B cell (primary cell): ENCODE measurements at regions not wholly inside any gene's neighbourhood (a gene's known extent, or its start where the extent isn't known, plus 50 kb on each side); places are given as distances from the start of the nearest gene placed in this dataset.
"Not testable (repeated sequence)": the region's sequence is repeated elsewhere in the genome, so short reads cannot be mapped to it uniquely, and the experiment has no call there.

Experiments used
- ATAC-seq: fragments of 200-7000 bp; cut with Tn5 transposase; one replicate; pipeline ENCODE4 v1.10.0; 2021; ENCODE audit warnings: low read depth, mild to moderate bottlenecking, moderate number of reproducible peaks, moderate library complexity
- CTCF ChIA-PET: fragments of 350-600 bp; sonication (Branson Sonifier 250); formaldehyde crosslinking; loops from one replicate; lab custom pipeline; 2021; ENCODE audit warnings: antibody characterized with exemption, inconsistent platforms; lab: Charles Lee
- POLR2A ChIA-PET: fragments of 350-600 bp; sonication (Branson Sonifier 250); formaldehyde crosslinking; loops from one replicate; lab custom pipeline; 2021; ENCODE audit warnings: antibody characterized with exemption; lab: Charles Lee
- DNase-seq: peaks from one replicate; pipeline ENCODE4 v3.0.0; 2013
- H2AFZ ChIP-seq: 2 replicates; pipeline ENCODE4 v1.6.1; 2012; ENCODE audit warnings: mild to moderate bottlenecking, low read depth, low read length; ENCODE audit not compliant: insufficient read depth, poor library complexity, severe bottlenecking
- H3K27ac ChIP-seq, 2 donors: 1 replicate in 1 of 2; 2 replicates in 1 of 2; pipeline ENCODE4 v1.5.1; 2012 to 2013; ENCODE audit warnings: low read length in 2 of 2, mild to moderate bottlenecking in 2 of 2, moderate library complexity in 1 of 2
- H3K27me3 ChIP-seq, 4 experiments: fragments of 200-600 bp in 1 of 4; sonication (generic) in 1 of 4; replicated peaks in 1 of 4; 1 replicate in 2 of 4; 2 replicates in 2 of 4; pipeline versions ENCODE4 v1.6.1 to v1.7.0; 2013 to 2016; ENCODE audit warnings: low read length in 3 of 4, mild to moderate bottlenecking in 2 of 4, mixed read lengths in 1 of 4, moderate library complexity in 1 of 4; ENCODE audit not compliant: insufficient read depth in 4 of 4, control insufficient read depth in 3 of 4; ENCODE audit errors: control extremely low read depth in 1 of 4
- H3K36me3 ChIP-seq, 2 experiments: replicated peaks in 1 of 2; 1 replicate in 1 of 2; 2 replicates in 1 of 2; pipeline versions ENCODE4 v1.6.1 to v1.7.1; 2013; ENCODE audit warnings: low read length in 1 of 2; ENCODE audit not compliant: insufficient read depth in 2 of 2, control insufficient read depth in 1 of 2; ENCODE audit errors: control extremely low read depth in 1 of 2, extremely low read depth in 1 of 2
- H3K4me1 ChIP-seq, 2 donors: fragments of 200-600 bp in 1 of 2; sonication (generic) in 1 of 2; 1 replicate in 1 of 2; 2 replicates in 1 of 2; pipeline versions ENCODE4 v1.5.1 to v1.6.1; 2013 to 2017; ENCODE audit warnings: low read length in 2 of 2; ENCODE audit not compliant: control insufficient read depth in 2 of 2, insufficient read depth in 2 of 2
- H3K4me2 ChIP-seq: replicated peaks from 2 replicates; pipeline ENCODE3; 2012; ENCODE audit warnings: mild to moderate bottlenecking, low read depth, low read length; ENCODE audit not compliant: poor library complexity, severe bottlenecking
- H3K4me3 ChIP-seq, 5 experiments: fragments of 200-600 bp in 1 of 5; sonication (generic) in 1 of 5; 1 replicate in 3 of 5; 2 replicates in 2 of 5; pipeline versions ENCODE4 v1.5.1 to v1.7.0; 2011 to 2016; ENCODE audit warnings: low read length in 4 of 5, mild to moderate bottlenecking in 4 of 5, low read depth in 2 of 5, control low read depth in 1 of 5, moderate library complexity in 1 of 5; ENCODE audit not compliant: insufficient read depth in 1 of 5; ENCODE audit errors: control extremely low read depth in 1 of 5, extremely low read depth in 1 of 5
- H3K79me2 ChIP-seq: fragments of 200-600 bp; sonication (generic); one replicate; pipeline ENCODE4 v1.6.0; 2016; ENCODE audit warnings: low read length; ENCODE audit not compliant: control insufficient read depth, insufficient read depth
- H3K9ac ChIP-seq: fragments of 200-600 bp; sonication (generic); 2 replicates; pipeline ENCODE4 v1.6.1; 2017; ENCODE audit warnings: mild to moderate bottlenecking, low read length, moderate library complexity
- H3K9me3 ChIP-seq, 3 donors: one replicate each; pipeline versions ENCODE4 v1.6.1 to v1.7.1; 2013; ENCODE audit warnings: low read length in 2 of 3; ENCODE audit not compliant: control insufficient read depth in 2 of 3, insufficient read depth in 1 of 3; ENCODE audit errors: control extremely low read depth in 1 of 3
- H4K20me1 ChIP-seq: 2 replicates; pipeline ENCODE4 v1.6.0; 2012; ENCODE audit warnings: mild to moderate bottlenecking, low read length; ENCODE audit not compliant: insufficient read depth, control insufficient read depth, poor library complexity, severe bottlenecking
- H3K27ac Mint-ChIP-seq: one replicate; pipeline ENCODE4 v1.8.0; 2021; ENCODE audit warnings: mixed read lengths
- H3K27me3 Mint-ChIP-seq: one replicate; pipeline ENCODE4 v1.8.0; 2021; ENCODE audit warnings: mixed read lengths
- H3K4me1 Mint-ChIP-seq: one replicate; pipeline ENCODE4 v1.8.0; 2021; ENCODE audit warnings: mixed read lengths
- H3K4me3 Mint-ChIP-seq: one replicate; pipeline ENCODE4 v1.8.0; 2021; ENCODE audit warnings: mixed read lengths
- H3K9me3 Mint-ChIP-seq: one replicate; pipeline ENCODE4 v1.8.0; 2022; ENCODE audit warnings: mixed read lengths; ENCODE audit not compliant: insufficient read depth
- EZH2 ChIP-seq: IDR thresholded peaks from 2 replicates; pipeline ENCODE4 v1.6.1; 2012; ENCODE audit warnings: borderline replicate concordance, low read depth, mild to moderate bottlenecking, moderate library complexity, low read length; ENCODE audit not compliant: insufficient read depth, poor library complexity, severe bottlenecking
- WGBS: methylation state at CpG from one replicate; pipeline ENCODE4 v1.1.5; 2013; ENCODE audit warnings: missing lambda C conversion rate; ENCODE audit not compliant: insufficient coverage; 5-methylcytosine and 5-hydroxymethylcytosine counted together
- intact Hi-C: fragments of 100-400 bp; cut with micrococcal nuclease; formaldehyde crosslinking; loops from one replicate; pipeline ENCODE4 v1.10.0; 2022
- TF ChIP-seq, protein P1 (sequence below): fragments of 200-600 bp; IDR thresholded peaks from one replicate; pipeline ENCODE4 v1.8.0; 2022; ENCODE audit warnings: antibody characterized with exemption, mild to moderate bottlenecking

DNA sequence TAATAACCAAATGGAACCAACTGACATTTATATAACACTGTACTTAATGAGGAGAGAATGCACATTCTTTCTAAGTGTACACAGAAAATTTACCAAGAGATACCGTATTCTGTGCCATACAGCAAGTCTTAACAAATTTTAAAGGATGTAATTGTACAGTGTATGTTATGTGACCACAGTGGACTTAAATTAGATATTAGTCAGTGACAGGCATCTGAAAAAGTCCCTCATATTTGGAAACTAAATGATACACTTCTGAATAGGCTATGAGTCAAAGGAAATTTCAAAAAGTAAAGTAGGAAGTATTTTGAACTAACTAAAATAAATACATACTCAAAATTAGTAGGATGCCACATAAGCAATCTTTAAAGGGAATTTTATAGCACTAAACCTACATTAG is 59.6 kb upstream of the P3H2 start:
- H3K9me3 ChIP-seq, result no peaks in the 10 kb centered on the region
- Mint-ChIP-seq H3K4me1 (no peaks in the 10 kb centered on the region), H3K9me3 (no peaks in the 10 kb centered on the region), H3K27ac (no peak overlapping the region), H3K27me3 (peaks cover 4% of the 10 kb centered on the region), H3K4me3 (no peak overlapping the region)
- no peak overlapping the region for H3K9ac ChIP-seq
- DNase-seq, result no peak
- H3K4me3 ChIP-seq, result no peak overlapping the region
- no peaks in the 10 kb centered on the region for H3K4me1 ChIP-seq
- no peak overlapping the region for H3K27ac ChIP-seq
- no peak for ATAC-seq
- H3K4me2 ChIP-seq, result no peak overlapping the region
- no peaks in the 10 kb centered on the region for H3K27me3 ChIP-seq
- no peaks in the 10 kb centered on the region for H4K20me1 ChIP-seq
- no CpG with 5 or more reads among the region's 1 CpG for WGBS
- no peak for TF ChIP-seq EZH2
- TF ChIP-seq, protein P1, sequence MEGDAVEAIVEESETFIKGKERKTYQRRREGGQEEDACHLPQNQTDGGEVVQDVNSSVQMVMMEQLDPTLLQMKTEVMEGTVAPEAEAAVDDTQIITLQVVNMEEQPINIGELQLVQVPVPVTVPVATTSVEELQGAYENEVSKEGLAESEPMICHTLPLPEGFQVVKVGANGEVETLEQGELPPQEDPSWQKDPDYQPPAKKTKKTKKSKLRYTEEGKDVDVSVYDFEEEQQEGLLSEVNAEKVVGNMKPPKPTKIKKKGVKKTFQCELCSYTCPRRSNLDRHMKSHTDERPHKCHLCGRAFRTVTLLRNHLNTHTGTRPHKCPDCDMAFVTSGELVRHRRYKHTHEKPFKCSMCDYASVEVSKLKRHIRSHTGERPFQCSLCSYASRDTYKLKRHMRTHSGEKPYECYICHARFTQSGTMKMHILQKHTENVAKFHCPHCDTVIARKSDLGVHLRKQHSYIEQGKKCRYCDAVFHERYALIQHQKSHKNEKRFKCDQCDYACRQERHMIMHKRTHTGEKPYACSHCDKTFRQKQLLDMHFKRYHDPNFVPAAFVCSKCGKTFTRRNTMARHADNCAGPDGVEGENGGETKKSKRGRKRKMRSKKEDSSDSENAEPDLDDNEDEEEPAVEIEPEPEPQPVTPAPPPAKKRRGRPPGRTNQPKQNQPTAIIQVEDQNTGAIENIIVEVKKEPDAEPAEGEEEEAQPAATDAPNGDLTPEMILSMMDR, result no peak
- no peak overlapping the region for H2AFZ ChIP-seq
- intact Hi-C loops, result no loop called here
- CTCF ChIA-PET, result no interaction called here
- POLR2A ChIA-PET, result no interaction called here
- H3K36me3 ChIP-seq, result no peaks in the 10 kb centered on the region
- no peaks in the 10 kb centered on the region for H3K79me2 ChIP-seq

DNA sequence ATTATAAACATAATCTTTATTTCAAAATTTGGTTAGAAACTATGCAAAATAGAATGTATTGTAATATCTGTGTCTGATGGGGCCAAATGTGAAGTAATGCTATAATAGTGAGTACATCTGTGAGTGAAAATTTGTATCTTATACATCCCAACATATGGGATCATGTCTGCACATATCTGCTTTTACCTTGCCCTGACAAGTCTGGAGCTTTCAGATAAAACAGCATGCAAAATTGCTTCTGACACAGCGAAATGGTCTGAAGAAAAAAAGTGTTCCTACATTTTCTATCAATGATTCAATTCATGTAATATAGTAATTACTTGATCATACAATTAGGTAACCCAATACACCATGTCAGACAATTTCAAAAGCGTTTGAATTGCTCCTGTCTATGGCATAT is 58.1 kb upstream of the P3H2 start:
- no peak overlapping the region for H2AFZ ChIP-seq
- ChIA-PET POLR2A (no interaction called here), CTCF (interaction anchor here (0.7 kb wide), 1 partner anchor 1420 kb away, joined by 4 read pairs; no protein-coding TSS in a partner anchor)
- H3K9ac ChIP-seq, result no peak overlapping the region
- TF ChIP-seq EZH2, result no peak
- TF ChIP-seq, protein P1, result no peak
- no peak for DNase-seq
- no peaks in the 10 kb centered on the region for H3K36me3 ChIP-seq
- H3K4me3 ChIP-seq, result no peak overlapping the region
- Mint-ChIP-seq H3K4me1 (no peaks in the 10 kb centered on the region), H3K9me3 (no peaks in the 10 kb centered on the region), H3K27me3 (peaks cover 7% of the 10 kb centered on the region), H3K27ac (no peak overlapping the region), H3K4me3 (no peak overlapping the region)
- no peaks in the 10 kb centered on the region for H3K9me3 ChIP-seq
- intact Hi-C loops, result no loop called here
- no CpG with 5 or more reads among the region's 2 CpGs for WGBS
- no peaks in the 10 kb centered on the region for H4K20me1 ChIP-seq
- ATAC-seq, result no peak
- no peak overlapping the region for H3K27ac ChIP-seq
- no peaks in the 10 kb centered on the region for H3K4me1 ChIP-seq
- H3K79me2 ChIP-seq, result no peaks in the 10 kb centered on the region
- no peak overlapping the region for H3K4me2 ChIP-seq
- no peaks in the 10 kb centered on the region for H3K27me3 ChIP-seq

DNA sequence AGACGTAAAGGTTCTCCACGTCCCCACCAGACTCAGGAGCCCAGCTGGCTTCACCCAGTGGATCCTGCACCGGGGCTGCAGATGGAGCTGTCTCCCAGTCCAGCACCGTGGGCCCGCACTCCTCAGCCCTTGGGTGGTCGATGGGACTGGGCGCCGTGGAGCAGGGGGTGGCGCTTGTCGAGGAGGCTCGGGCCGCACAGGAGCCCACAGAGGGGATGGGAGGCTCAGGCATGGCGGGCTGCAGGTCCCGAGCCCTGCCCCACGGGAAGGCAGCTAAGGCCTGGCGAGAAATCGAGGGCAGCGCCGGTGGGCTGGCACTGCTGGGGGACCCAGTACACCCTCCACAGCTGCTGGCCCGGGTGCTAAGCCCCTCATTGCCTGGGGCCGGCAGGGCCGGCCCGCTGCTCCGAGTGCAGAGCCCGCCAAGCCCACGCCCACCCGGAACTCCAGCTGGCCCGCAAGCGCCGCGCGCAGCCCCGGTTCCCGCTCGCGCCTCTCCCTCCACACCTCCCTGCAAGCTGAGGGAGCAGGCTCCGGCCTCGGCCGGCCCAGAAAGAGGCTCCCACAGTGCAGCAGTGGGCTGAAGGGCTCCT is 56.3 kb upstream of the P3H2 start:
- H3K4me3 ChIP-seq, H3K9me3 ChIP-seq, POLR2A ChIA-PET, H3K4me2 ChIP-seq, ATAC-seq, H3K36me3 ChIP-seq, DNase-seq, H3K4me3 Mint-ChIP-seq, H3K4me1 Mint-ChIP-seq, H3K27ac Mint-ChIP-seq, H3K79me2 ChIP-seq, H3K27me3 ChIP-seq, H4K20me1 ChIP-seq, H2AFZ ChIP-seq, H3K4me1 ChIP-seq, intact Hi-C loops, H3K27me3 Mint-ChIP-seq, CTCF ChIA-PET, H3K9ac ChIP-seq, H3K9me3 Mint-ChIP-seq, H3K27ac ChIP-seq: not testable (repeated sequence)
- 93% methylated on average over 19 of the region's 39 CpGs for WGBS
